ENCODE measurements at regions not wholly inside any gene's neighbourhood (a gene's known extent, or its start where the extent isn't known, plus 50 kb on each side); places are given as distances from the start of the nearest gene placed in this dataset.

DNA sequence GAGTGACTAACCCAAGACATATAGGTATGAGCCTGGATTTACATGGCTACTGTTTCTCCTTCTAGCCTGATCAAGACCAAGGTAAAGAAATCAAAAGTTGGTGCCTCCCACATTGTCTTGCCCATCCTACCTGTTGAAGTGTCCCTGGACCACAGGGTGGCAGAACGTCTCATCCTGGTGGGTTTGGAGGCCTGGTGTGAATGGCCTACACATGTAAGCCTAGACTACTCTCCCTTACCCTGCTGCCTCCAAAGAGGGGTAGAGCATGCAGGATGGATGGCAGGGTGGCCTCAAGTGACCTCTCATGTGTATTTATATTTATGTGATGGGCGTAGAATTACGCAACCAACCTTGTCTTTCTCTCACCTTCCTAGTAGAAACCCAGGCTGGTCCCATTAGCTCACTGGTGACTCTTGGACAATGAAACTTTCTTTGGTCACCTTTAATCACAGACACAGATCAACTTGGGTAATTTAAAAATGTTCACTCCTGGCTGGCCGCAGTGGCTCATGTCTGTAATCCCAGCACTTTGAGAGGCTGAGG lies 73.3 kb upstream of the SOD3 start:
- H4K20me1 ChIP-seq (replicated peaks; ENCODE audit: control insufficient read depth, extremely low read depth, insufficient read depth, low read length), result no peaks in the 10 kb centered on the region
- dilution Hi-C loops (cut with MboI; ENCODE audit: extremely low pct_ligation_motif_present, low sequenced_read_pairs) (no loop called here), intact Hi-C loops (cut with micrococcal nuclease) (no loop called here)
- CTCF ChIA-PET, result no interaction called here
- TF ChIP-seq GATA2 (IDR thresholded peaks at IDR 0.05; ENCODE audit: insufficient read depth, insufficient read length, low read depth, low read length), result no peak
- TF ChIP-seq, protein P1, sequence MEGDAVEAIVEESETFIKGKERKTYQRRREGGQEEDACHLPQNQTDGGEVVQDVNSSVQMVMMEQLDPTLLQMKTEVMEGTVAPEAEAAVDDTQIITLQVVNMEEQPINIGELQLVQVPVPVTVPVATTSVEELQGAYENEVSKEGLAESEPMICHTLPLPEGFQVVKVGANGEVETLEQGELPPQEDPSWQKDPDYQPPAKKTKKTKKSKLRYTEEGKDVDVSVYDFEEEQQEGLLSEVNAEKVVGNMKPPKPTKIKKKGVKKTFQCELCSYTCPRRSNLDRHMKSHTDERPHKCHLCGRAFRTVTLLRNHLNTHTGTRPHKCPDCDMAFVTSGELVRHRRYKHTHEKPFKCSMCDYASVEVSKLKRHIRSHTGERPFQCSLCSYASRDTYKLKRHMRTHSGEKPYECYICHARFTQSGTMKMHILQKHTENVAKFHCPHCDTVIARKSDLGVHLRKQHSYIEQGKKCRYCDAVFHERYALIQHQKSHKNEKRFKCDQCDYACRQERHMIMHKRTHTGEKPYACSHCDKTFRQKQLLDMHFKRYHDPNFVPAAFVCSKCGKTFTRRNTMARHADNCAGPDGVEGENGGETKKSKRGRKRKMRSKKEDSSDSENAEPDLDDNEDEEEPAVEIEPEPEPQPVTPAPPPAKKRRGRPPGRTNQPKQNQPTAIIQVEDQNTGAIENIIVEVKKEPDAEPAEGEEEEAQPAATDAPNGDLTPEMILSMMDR (IDR thresholded peaks at IDR 0.05; ENCODE audit: extremely low read depth in 1 of 2, insufficient read depth in 1 of 2, low read depth in 1 of 2, low read length in 2 of 2), result no peak
- TF ChIP-seq, protein P2, sequence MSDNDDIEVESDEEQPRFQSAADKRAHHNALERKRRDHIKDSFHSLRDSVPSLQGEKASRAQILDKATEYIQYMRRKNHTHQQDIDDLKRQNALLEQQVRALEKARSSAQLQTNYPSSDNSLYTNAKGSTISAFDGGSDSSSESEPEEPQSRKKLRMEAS (IDR thresholded peaks at IDR 0.05; ENCODE audit: insufficient read depth, insufficient read length), result no peak
- no peak for TF ChIP-seq EZH2 (IDR thresholded peaks at IDR 0.05; ENCODE audit: borderline replicate concordance, low read depth, low read length, severe bottlenecking)
- H3K27ac ChIP-seq (ENCODE audit: insufficient read depth, low read depth, low read length), result no peak overlapping the region
- no peaks in the 10 kb centered on the region for H3K27me3 ChIP-seq (ENCODE audit: control insufficient read depth in 2 of 2, insufficient read depth in 2 of 2, low read length in 2 of 2)
- no peak overlapping the region for H3K4me2 ChIP-seq (ENCODE audit: insufficient read depth, low read length)
- H3K9ac ChIP-seq (replicated peaks; ENCODE audit: extremely low read depth, insufficient read depth, low read length), result no peak overlapping the region
- no peak for FAIRE-seq
- no TSS peak for BruUV-seq (replicated peaks)
- H3K79me2 ChIP-seq (ENCODE audit: control insufficient read depth, insufficient read depth, low read length), result no peaks in the 10 kb centered on the region
- no peaks in the 10 kb centered on the region for H3K9me1 ChIP-seq (replicated peaks; ENCODE audit: control insufficient read depth, extremely low read depth, insufficient read depth, low read length)
- no peaks in the 10 kb centered on the region for H3K9me3 ChIP-seq (replicated peaks; ENCODE audit: control insufficient read depth, insufficient read depth, low read length)
- H3K36me3 ChIP-seq (ENCODE audit: control insufficient read depth in 2 of 2, extremely low read depth in 1 of 2, insufficient read depth in 2 of 2, low read length in 2 of 2), result no peaks in the 10 kb centered on the region
- H3K4me1 ChIP-seq (ENCODE audit: control insufficient read depth, extremely low read depth, insufficient read depth, low read length), result no peaks in the 10 kb centered on the region
- no peak for DNase-seq (ENCODE audit: low read depth, low spot score)
- no peak overlapping the region for H3K4me3 ChIP-seq (replicated peaks in 1 of 3; ENCODE audit: insufficient read depth in 1 of 3, low read depth in 1 of 3, low read length in 3 of 3)
- no peak overlapping the region for H2AFZ ChIP-seq (ENCODE audit: low read depth, low read length)
- POLR2A ChIA-PET, result no interaction called here

Data from endothelial cell of umbilical vein (primary cell).